ENCODE measurements at regions not wholly inside any gene's neighbourhood (a gene's known extent, or its start where the extent isn't known, plus 50 kb on each side); places are given as distances from the start of the nearest gene placed in this dataset.
"Not testable (repeated sequence)": the region's sequence is repeated elsewhere in the genome, so short reads cannot be mapped to it uniquely, and the experiment has no call there.

DNA sequence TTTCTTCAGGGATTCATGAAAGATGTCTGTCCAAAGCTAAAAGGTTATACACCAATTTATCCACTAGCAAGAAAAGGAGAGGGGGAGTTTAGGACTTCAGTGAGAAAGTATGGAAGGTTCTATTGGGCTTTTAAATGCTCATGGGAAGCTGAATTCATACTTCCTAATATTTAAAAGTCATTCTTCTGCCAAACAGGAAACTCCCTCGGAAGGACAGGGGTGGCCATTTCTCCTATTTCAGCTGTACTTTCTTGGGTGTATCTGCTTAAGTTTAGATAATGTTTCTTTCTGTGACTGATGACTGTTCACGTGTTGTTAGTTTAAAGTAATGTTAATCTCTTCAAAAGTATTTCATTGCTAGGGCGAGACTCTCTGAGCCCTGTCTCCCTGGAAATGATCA, 80.5 kb upstream of the IFNGR1 start:
- in situ Hi-C loops (cut with HindIII; ENCODE audit: low sequenced_read_pairs) = loop anchor here (5.0 kb wide), 1 partner anchor 67 kb away; no protein-coding TSS in a partner anchor
- no peak overlapping the region for H3K4me3 ChIP-seq (ENCODE audit: low read depth, low read length)
- TF ChIP-seq CTCF (IDR thresholded peaks at IDR 0.05; ENCODE audit: low read depth, low read length, missing control alignments) = no peak
- no peak for DNase-seq (ENCODE audit: low read depth)

GRCh38 chr6:137297887-137298286, 78.7 kb upstream of the IFNGR1 start:
- in situ Hi-C loops (cut with HindIII; ENCODE audit: low sequenced_read_pairs) = loop anchor here (5.0 kb wide), 1 partner anchor 66 kb away; no protein-coding TSS in a partner anchor
- H3K4me3 ChIP-seq (ENCODE audit: low read depth, low read length) = no peak overlapping the region
- peak; percentile 57 for DNase-seq (ENCODE audit: low read depth)
- TF ChIP-seq CTCF (IDR thresholded peaks at IDR 0.05; ENCODE audit: low read depth, low read length, missing control alignments) = no peak

GRCh38 chr6:137292326-137292725, 73.1 kb upstream of the IFNGR1 start:
- DNase-seq (ENCODE audit: low read depth); in situ Hi-C loops (cut with HindIII; ENCODE audit: low sequenced_read_pairs); H3K4me3 ChIP-seq (ENCODE audit: low read depth, low read length): not testable (repeated sequence)

DNA sequence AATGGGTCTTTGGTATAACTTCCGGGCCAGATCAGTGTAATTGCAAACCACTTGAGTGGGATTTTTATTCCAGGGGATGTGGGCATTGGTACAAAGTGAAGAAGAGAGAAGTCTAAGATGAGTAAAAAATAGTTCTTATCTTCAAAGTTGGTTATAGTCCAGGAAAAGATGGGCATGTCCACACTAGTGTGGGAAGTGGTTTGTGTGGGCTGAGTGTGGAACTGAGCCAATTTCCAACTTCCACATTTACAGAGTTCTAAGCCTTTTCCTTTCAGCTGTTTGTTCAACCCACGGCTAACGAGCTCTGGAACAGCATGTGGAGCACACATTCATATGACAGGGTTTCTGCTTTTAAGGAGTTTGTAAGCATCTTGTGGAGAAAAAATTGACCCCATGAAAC, 72.3 kb upstream of the IFNGR1 start:
- TF ChIP-seq CTCF (IDR thresholded peaks at IDR 0.05; ENCODE audit: low read depth, low read length, missing control alignments) = no peak
- no peak overlapping the region for H3K4me3 ChIP-seq (ENCODE audit: low read depth, low read length)
- peak; percentile 31 for DNase-seq (ENCODE audit: low read depth)
- in situ Hi-C loops (cut with HindIII; ENCODE audit: low sequenced_read_pairs) = no loop called here

DNA sequence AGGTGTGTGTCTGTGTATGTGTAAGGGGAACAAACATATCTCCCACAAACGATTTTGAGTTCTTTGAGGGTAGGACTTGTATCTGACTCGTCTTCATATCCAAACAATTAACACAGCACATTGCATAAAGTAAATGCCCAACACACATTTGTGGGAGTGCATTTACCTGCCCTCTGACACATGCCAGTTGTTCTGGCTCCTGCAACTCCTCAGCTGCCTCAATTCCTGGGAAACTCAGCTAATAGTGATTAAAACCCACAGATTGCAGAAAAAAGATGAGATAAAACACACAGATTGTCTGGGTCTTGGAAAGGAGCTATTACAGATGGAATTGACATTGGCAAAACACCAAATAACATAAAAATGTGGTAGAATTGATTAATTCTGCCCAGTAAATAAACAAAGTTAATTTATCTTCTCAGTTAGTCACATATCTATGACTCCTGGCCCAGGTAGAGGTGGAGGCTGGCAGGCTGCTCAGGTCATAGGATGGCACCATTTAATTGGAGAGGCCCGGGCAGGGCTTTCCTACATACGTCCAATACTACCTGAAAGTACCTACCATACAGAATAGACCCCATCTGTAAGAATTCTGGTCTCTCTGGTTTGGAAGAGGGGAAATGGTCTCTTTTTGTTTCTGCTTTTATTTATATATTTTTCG, 71.5 kb upstream of the IFNGR1 start:
- no peak overlapping the region for H3K4me3 ChIP-seq (ENCODE audit: low read depth, low read length)
- in situ Hi-C loops (cut with HindIII; ENCODE audit: low sequenced_read_pairs) = no loop called here
- no peak for DNase-seq (ENCODE audit: low read depth)
- TF ChIP-seq CTCF (IDR thresholded peaks at IDR 0.05; ENCODE audit: low read depth, low read length, missing control alignments) = no peak

- no peak for TF ChIP-seq CTCF (IDR thresholded peaks at IDR 0.05; ENCODE audit: low read depth, low read length, missing control alignments)
- H3K4me3 ChIP-seq (ENCODE audit: low read depth, low read length) = no peak overlapping the region
- DNase-seq (ENCODE audit: low read depth) = no peak
- in situ Hi-C loops (cut with HindIII; ENCODE audit: low sequenced_read_pairs) = no loop called here
These were observed 67.7 kb upstream of the IFNGR1 start for GRCh38 chr6:137286916-137287315.

DNA sequence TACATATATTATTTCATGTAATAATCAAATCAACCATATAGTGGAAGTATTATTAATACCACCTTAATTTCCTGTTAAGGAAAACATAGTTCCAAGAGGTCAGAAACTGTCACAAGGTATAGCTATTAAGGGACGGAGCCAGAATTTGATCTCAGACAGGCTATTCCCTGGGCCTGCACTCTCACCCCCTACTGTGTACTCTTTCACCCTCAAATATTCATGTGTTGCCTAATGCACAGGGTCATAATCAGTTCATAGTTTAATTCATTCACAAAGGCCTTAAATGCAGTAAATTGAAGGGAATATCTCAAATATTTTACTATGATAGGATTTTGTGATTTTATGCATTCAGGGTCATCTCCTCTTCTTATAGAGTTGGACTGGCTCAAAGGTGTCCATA, 67.2 kb upstream of the IFNGR1 start:
- in situ Hi-C loops (cut with HindIII; ENCODE audit: low sequenced_read_pairs) = no loop called here
- no peak for DNase-seq (ENCODE audit: low read depth)
- TF ChIP-seq CTCF (IDR thresholded peaks at IDR 0.05; ENCODE audit: low read depth, low read length, missing control alignments) = no peak
- no peak overlapping the region for H3K4me3 ChIP-seq (ENCODE audit: low read depth, low read length)
